Naive thymus-derived CD4-positive, alpha-beta T cell (primary cell): ENCODE measurements at regions not wholly inside any gene's neighbourhood (a gene's known extent, or its start where the extent isn't known, plus 50 kb on each side); places are given as distances from the start of the nearest gene placed in this dataset.
A peak's percentile ranks its signal among the peaks of the same experiment; 100 is the strongest.
"Not testable (repeated sequence)": the region's sequence is repeated elsewhere in the genome, so short reads cannot be mapped to it uniquely, and the experiment has no call there.

Experiments
- ATAC-seq: fragments of 150-1000 bp; cut with Tn5 transposase; 2 replicates; pipeline ENCODE4 v1.10.0; 2021; ENCODE audit warnings: mild to moderate bottlenecking, moderate library complexity
- CTCF ChIA-PET: fragments of 350-600 bp; sonication (Branson Sonifier 250); formaldehyde crosslinking; loops from one replicate; lab custom pipeline; 2021; ENCODE audit warnings: antibody characterized with exemption; lab: Charles Lee
- POLR2A ChIA-PET: fragments of 350-600 bp; sonication (Branson Sonifier 250); formaldehyde crosslinking; loops from one replicate; lab custom pipeline; 2021; ENCODE audit warnings: antibody characterized with exemption, inconsistent platforms; lab: Charles Lee
- DNase-seq, 9 donors: peaks; one replicate each; pipeline versions ENCODE4 v3.0.0 to v3.0.0-alpha.2; 2020 to 2022; ENCODE audit warnings: mixed read lengths in 1 of 9
- H3K27ac ChIP-seq: one replicate; pipeline ENCODE4 v1.7.0; 2013; ENCODE audit warnings: mild to moderate bottlenecking, low read depth, low read length, moderate library complexity
- H3K27me3 ChIP-seq, 2 donors: one replicate each; pipeline ENCODE4 v1.7.0; 2013; ENCODE audit warnings: low read length in 2 of 2, mild to moderate bottlenecking in 2 of 2, moderate library complexity in 2 of 2; ENCODE audit not compliant: control insufficient read depth in 2 of 2, insufficient read depth in 2 of 2
- H3K36me3 ChIP-seq, 3 experiments: 1 replicate in 2 of 3; 2 replicates in 1 of 3; pipeline ENCODE4 v1.7.0; 2013; ENCODE audit warnings: low read length in 3 of 3, mild to moderate bottlenecking in 3 of 3, moderate library complexity in 1 of 3; ENCODE audit not compliant: insufficient read depth in 3 of 3, control insufficient read depth in 2 of 3
- H3K4me1 ChIP-seq, 2 donors: one replicate each; pipeline ENCODE4 v1.7.0; 2013; ENCODE audit warnings: low read length in 2 of 2, mild to moderate bottlenecking in 2 of 2, moderate library complexity in 1 of 2; ENCODE audit not compliant: control insufficient read depth in 2 of 2, insufficient read depth in 2 of 2
- H3K4me3 ChIP-seq: 2 replicates; pipeline ENCODE4 v1.7.0; 2013; ENCODE audit warnings: mild to moderate bottlenecking, low read length
- H3K9me3 ChIP-seq, 3 experiments: 1 replicate in 2 of 3; 2 replicates in 1 of 3; pipeline ENCODE4 v1.7.0; 2013; ENCODE audit warnings: low read length in 3 of 3; ENCODE audit not compliant: control insufficient read depth in 2 of 3
- H3K27ac Mint-ChIP-seq, 9 donors: one replicate each; pipeline ENCODE4 v1.8.0; 2020 to 2022; ENCODE audit warnings: mixed read lengths in 9 of 9, mild to moderate bottlenecking in 8 of 9, moderate library complexity in 5 of 9, inconsistent platforms in 2 of 9
- H3K27me3 Mint-ChIP-seq, 5 donors: one replicate each; pipeline ENCODE4 v1.8.0; 2021 to 2022; ENCODE audit warnings: mixed read lengths in 5 of 5, mild to moderate bottlenecking in 1 of 5
- H3K36me3 Mint-ChIP-seq, 5 donors: one replicate each; pipeline ENCODE4 v1.8.0; 2020 to 2022; ENCODE audit warnings: mixed read lengths in 5 of 5, mild to moderate bottlenecking in 3 of 5, inconsistent platforms in 1 of 5
- H3K4me1 Mint-ChIP-seq, 7 donors: one replicate each; pipeline ENCODE4 v1.8.0; 2020 to 2022; ENCODE audit warnings: mixed read lengths in 7 of 7, mild to moderate bottlenecking in 3 of 7, inconsistent platforms in 1 of 7
- H3K4me3 Mint-ChIP-seq, 10 donors: one replicate each; pipeline ENCODE4 v1.8.0; 2020 to 2022; ENCODE audit warnings: mild to moderate bottlenecking in 10 of 10, mixed read lengths in 10 of 10, moderate library complexity in 6 of 10, inconsistent platforms in 2 of 10
- H3K9me3 Mint-ChIP-seq, 11 donors: one replicate each; pipeline ENCODE4 v1.8.0; 2020 to 2022; ENCODE audit warnings: mixed read lengths in 11 of 11, mild to moderate bottlenecking in 4 of 11, inconsistent platforms in 1 of 11, moderate library complexity in 1 of 11
- intact Hi-C, 2 donors: fragments of 100-400 bp; cut with micrococcal nuclease; formaldehyde crosslinking; loops; one replicate each; pipeline ENCODE4 v1.15.1; 2023

DNA sequence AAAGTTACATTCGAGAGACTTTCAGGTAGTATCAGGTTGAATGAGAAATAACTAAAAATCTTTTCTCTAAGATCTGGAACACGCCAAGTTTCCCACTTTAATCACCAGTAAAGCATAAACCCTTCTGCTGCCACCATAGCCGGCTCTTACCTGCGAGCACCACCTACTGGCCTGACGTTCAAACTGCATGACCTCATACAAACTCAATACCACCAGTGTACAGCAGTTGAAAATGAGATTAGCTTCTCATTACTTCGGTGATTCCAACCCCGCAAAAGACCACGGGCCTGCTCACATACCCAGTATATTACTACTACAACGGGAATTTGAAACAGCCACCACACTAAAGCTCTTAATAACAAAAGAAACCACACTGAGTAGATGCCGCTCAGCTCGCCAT, 1191.2 kb downstream of the TMEM121 start:
- H3K27me3 ChIP-seq, H3K36me3 ChIP-seq, POLR2A ChIA-PET, DNase-seq, H3K4me3 ChIP-seq, CTCF ChIA-PET, intact Hi-C loops, H3K36me3 Mint-ChIP-seq, H3K9me3 Mint-ChIP-seq, H3K27ac Mint-ChIP-seq, H3K4me3 Mint-ChIP-seq, H3K27ac ChIP-seq, H3K9me3 ChIP-seq: not testable (repeated sequence)
- peaks cover 11 to 14% of the 10 kb centered on the region in 2 donors for H3K4me1 ChIP-seq
- Mint-ChIP-seq H3K4me1 (peaks cover 0 to 25% (median 14%) of the 10 kb centered on the region in 7 donors), H3K27me3 (peaks cover 0 to 11% (median 0%) of the 10 kb centered on the region in 5 donors)
- peak; percentile 91 for ATAC-seq

DNA sequence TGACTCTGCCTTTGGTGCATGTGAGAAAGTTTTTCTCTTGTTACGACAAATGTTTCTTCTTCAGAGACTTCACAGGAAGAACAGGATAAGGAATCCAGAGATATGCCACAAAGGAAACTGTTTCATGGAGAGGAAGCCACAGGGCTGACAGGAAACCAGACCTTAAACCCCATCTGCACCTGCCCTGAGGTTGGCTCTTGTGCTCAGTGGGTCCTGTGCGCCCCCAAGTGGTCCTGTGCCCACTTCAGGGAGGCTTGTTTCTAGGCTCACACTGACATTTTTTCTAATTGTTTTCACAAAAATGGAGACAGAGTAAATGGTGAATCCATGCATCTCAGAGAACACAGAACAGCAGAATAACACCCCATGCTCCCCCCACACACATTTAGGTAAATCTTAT, 1193.5 kb downstream of the TMEM121 start:
- H3K9me3 Mint-ChIP-seq, H3K36me3 Mint-ChIP-seq, H3K27ac ChIP-seq, POLR2A ChIA-PET, H3K36me3 ChIP-seq, H3K27me3 ChIP-seq, H3K4me3 ChIP-seq, H3K27me3 Mint-ChIP-seq, H3K9me3 ChIP-seq: not testable (repeated sequence)
- ATAC-seq (peak; percentile 32), DNase-seq (peak in 5 of 9 donors; percentile 26 to 60 (median 48))
- peaks cover 7 to 14% of the 10 kb centered on the region in 2 donors for H3K4me1 ChIP-seq
- Mint-ChIP-seq H3K4me1 (peaks cover 0 to 37% (median 4%) of the 10 kb centered on the region in 7 donors), H3K4me3 (peak overlapping the region in 5 of 10 donors; percentile 27 to 68 (median 51)), H3K27ac (peak overlapping the region in 3 of 9 donors; percentile 51 to 92 (median 57))
- intact Hi-C loops = loop anchor here in 1 of 2 donors (1.0 kb wide), 1 partner anchor 59 kb away; no protein-coding TSS in a partner anchor
- CTCF ChIA-PET = interaction anchor here (1.2 kb wide), 1 partner anchor 61 kb away, joined by 3 read pairs; no protein-coding TSS in a partner anchor

DNA sequence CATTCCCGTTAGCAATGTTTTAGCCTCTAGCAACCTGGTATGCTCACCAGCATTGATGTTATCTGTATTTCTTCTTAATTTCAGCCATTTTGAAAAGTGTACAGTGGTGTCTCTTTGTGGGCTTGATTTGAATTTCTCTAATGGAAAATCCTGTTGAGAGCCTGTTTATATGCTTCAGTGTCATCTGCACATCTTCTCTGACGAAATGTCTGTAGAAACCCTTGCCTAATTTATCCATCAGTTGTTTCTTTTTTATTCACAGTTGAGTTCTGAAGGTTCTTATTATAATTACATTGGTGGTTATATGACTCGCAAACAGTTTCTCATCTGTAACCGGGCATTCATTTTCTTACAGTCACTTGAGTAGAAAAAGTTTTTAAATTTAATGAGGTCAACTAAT, 1195.5 kb downstream of the TMEM121 start:
- CTCF ChIA-PET, H3K36me3 ChIP-seq, H3K27me3 Mint-ChIP-seq, H3K4me3 ChIP-seq, H3K27me3 ChIP-seq, H3K36me3 Mint-ChIP-seq, H3K9me3 ChIP-seq, POLR2A ChIA-PET, DNase-seq, ATAC-seq, intact Hi-C loops, H3K27ac ChIP-seq, H3K9me3 Mint-ChIP-seq: not testable (repeated sequence)
- peak overlapping the region in 1 of 10 donors; percentile 32 for H3K4me3 Mint-ChIP-seq
- peaks cover 0 to 37% (median 0%) of the 10 kb centered on the region in 7 donors for H3K4me1 Mint-ChIP-seq
- peaks cover 7 to 14% of the 10 kb centered on the region in 2 donors for H3K4me1 ChIP-seq
- H3K27ac Mint-ChIP-seq = peak overlapping the region in 2 of 9 donors; percentile 56

DNA sequence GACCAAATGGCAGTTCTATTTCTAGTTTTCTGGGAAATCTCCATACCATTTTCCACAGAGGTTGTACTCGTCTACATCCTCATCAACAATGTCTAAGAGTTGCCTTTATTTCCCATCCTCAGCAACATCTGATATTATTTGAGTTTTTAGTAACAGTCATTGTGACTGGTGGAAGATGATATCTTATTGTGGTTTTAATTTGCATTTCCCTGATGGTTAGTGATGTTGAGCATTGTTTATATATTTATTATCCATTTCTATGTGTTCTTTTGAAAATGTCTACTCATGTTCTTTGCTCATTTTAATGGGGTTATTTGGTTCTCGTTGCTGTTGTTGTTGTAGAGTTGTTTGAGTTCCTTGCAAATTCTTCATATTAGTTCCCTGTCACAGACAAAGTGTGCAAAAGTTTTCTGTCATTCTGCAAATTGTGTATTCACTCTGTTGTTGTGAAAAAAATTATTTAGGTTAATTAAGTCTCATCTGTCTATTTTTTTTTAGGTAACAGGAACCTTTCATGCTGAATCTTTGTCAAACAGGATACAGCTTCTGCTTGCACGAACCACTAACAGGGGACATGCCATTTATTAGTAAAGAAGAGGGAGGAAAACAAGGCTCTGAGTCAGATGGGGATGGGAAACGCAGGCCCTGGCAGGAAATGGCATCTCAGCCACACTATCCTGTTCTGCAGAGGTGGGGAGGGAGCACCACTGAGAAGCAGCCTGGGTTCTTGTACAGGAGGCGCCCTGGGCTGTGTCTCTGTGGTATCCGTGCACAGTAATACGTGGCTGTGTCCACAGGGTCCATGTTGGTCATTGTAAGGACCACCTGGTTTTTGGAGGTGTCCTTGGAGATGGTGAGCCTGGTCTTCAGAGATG, 1196.7 kb downstream of the TMEM121 start:
- peaks cover 7 to 14% of the 10 kb centered on the region in 2 donors for H3K4me1 ChIP-seq
- DNase-seq, CTCF ChIA-PET: not testable (repeated sequence)

DNA sequence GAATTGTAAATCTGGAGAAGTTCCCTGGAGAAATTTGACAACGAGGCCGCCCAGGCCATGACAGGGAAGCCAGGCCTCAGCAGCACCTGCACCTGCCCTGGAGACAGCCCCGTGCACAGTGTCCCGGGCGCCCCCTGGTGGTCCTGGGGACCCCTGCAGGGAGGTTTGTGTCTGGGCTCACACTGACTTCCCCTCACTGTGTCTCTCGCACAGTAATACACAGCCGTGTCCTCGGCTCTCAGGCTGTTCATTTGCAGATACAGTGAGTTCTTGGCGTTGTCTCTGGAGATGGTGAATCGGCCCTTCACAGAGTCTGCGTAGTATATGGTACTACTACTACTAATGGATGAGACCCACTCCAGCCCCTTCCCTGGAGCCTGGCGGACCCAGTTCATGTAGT, 1201.6 kb downstream of the TMEM121 start:
- intact Hi-C loops = not testable (repeated sequence)

More for the DNA sequence above, 1196.7 kb downstream of the TMEM121 start:
- Mint-ChIP-seq H3K27ac (peak overlapping the region in 4 of 9 donors; percentile 56 to 90 (median 62)), H3K4me1 (peaks cover 0 to 32% (median 0%) of the 10 kb centered on the region in 7 donors), H3K4me3 (peak overlapping the region in 5 of 10 donors; percentile 21 to 73 (median 60))
- H3K9me3 Mint-ChIP-seq, intact Hi-C loops, H3K36me3 ChIP-seq, H3K36me3 Mint-ChIP-seq, H3K27me3 Mint-ChIP-seq, POLR2A ChIA-PET, H3K27ac ChIP-seq, H3K4me3 ChIP-seq, H3K27me3 ChIP-seq, H3K9me3 ChIP-seq: not testable (repeated sequence)
- peak; percentile 81 for ATAC-seq

DNA sequence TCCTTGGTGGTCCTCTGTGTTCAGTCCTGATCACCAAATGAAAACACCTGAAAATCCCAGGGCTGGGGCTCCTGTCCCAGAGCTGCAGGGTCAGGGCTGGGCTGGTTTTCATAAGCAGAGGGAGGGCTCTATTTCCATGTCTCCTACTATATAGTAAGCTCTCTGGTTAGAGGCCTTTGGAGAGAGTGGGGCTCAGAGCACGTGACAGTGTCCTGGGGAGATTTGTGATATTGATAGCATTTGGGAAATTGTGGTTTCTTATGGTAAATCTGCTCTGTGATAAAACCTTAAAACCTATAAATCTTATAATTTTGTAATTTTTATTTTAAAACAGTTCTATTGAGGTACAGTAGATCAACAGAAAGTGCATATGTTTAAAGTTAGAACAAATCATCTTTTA, 1202.2 kb downstream of the TMEM121 start:
- Mint-ChIP-seq H3K27ac (no peak overlapping the region), H3K4me1 (peaks cover 0 to 14% (median 0%) of the 10 kb centered on the region in 7 donors)
- no peaks in the 10 kb centered on the region for H3K27me3 ChIP-seq

More for the DNA sequence above, 1201.6 kb downstream of the TMEM121 start:
- H3K9me3 ChIP-seq, H3K36me3 Mint-ChIP-seq, H3K4me3 ChIP-seq, H3K27me3 ChIP-seq, H3K9me3 Mint-ChIP-seq, H3K4me1 ChIP-seq, H3K27ac ChIP-seq, H3K4me3 Mint-ChIP-seq, H3K36me3 ChIP-seq, POLR2A ChIA-PET, H3K27me3 Mint-ChIP-seq: not testable (repeated sequence)
- Mint-ChIP-seq H3K27ac (peak overlapping the region in 1 of 9 donors; percentile 33), H3K4me1 (peaks cover 0 to 18% (median 0%) of the 10 kb centered on the region in 7 donors)
- peak; percentile 79 for ATAC-seq
- peak in 1 of 9 donors; percentile 40 for DNase-seq
- CTCF ChIA-PET = interaction anchor here (1.2 kb wide), 1 partner anchor 13 kb away, joined by 3 read pairs; no protein-coding TSS in a partner anchor

More for the DNA sequence above, 1202.2 kb downstream of the TMEM121 start:
- Histone ChIP-seq H3K4me3 (no peak overlapping the region), H3K9me3 (no peaks in the 10 kb centered on the region), H3K4me1 (no peaks in the 10 kb centered on the region), H3K27ac (no peak overlapping the region), H3K36me3 (no peaks in the 10 kb centered on the region)
- Mint-ChIP-seq H3K36me3 (no peaks in the 10 kb centered on the region), H3K27me3 (no peaks in the 10 kb centered on the region), H3K4me3 (no peak overlapping the region), H3K9me3 (no peaks in the 10 kb centered on the region)
- ChIA-PET CTCF (interaction anchor here (1.2 kb wide), 1 partner anchor 12 kb away, joined by 3 read pairs; no protein-coding TSS in a partner anchor), POLR2A (no interaction called here)
- ATAC-seq (no peak), DNase-seq (no peak)
- intact Hi-C loops = no loop called here
